ENCODE measurements at regions not wholly inside any gene's neighbourhood (a gene's known extent, or its start where the extent isn't known, plus 50 kb on each side); places are given as distances from the start of the nearest gene placed in this dataset.
"Not testable (repeated sequence)": the region's sequence is repeated elsewhere in the genome, so short reads cannot be mapped to it uniquely, and the experiment has no call there.

- Mint-ChIP-seq H3K27ac (no peak overlapping the region), H3K4me3 (no peak overlapping the region), H3K36me3 (peaks cover 6% of the 10 kb centered on the region), H3K4me1 (no peaks in the 10 kb centered on the region), H3K9me3 (no peaks in the 10 kb centered on the region)
- DNase-seq (ENCODE audit: low spot score in 2 of 2): no peak
- no peak for ATAC-seq
Measured at GRCh38 chrX:150084496-150085229, 146.4 kb upstream of the EOLA2 start.

- DNase-seq (ENCODE audit: low spot score in 2 of 2): no peak
- H3K36me3 Mint-ChIP-seq: peaks cover 1% of the 10 kb centered on the region
- H3K9me3 Mint-ChIP-seq: no peaks in the 10 kb centered on the region
- no peaks in the 10 kb centered on the region for H3K4me1 Mint-ChIP-seq
- no peak for ATAC-seq
- H3K4me3 Mint-ChIP-seq: no peak overlapping the region
- no peak overlapping the region for H3K27ac Mint-ChIP-seq
Measured at GRCh38 chrX:150085881-150086280, 147.6 kb upstream of the EOLA2 start.

- Mint-ChIP-seq H3K36me3 (no peaks in the 10 kb centered on the region), H3K9me3 (no peaks in the 10 kb centered on the region), H3K4me1 (no peaks in the 10 kb centered on the region), H3K4me3 (no peak overlapping the region), H3K27ac (no peak overlapping the region)
- no peak for ATAC-seq
- DNase-seq (ENCODE audit: low spot score in 2 of 2): no peak
Measured at GRCh38 chrX:150086371-150086770, 148.1 kb upstream of the EOLA2 start.

- no peaks in the 10 kb centered on the region for H3K36me3 Mint-ChIP-seq
Measured at GRCh38 chrX:150087612-150088011, 149.3 kb upstream of the EOLA2 start.

GRCh38 chrX:150088042-150088441 is 149.8 kb upstream of the EOLA2 start:
- Mint-ChIP-seq H3K27ac (no peak overlapping the region), H3K9me3 (no peaks in the 10 kb centered on the region), H3K36me3 (no peaks in the 10 kb centered on the region), H3K4me1 (no peaks in the 10 kb centered on the region), H3K4me3 (no peak overlapping the region)
- DNase-seq (ENCODE audit: low spot score in 2 of 2): no peak
- ATAC-seq: no peak

More at GRCh38 chrX:150087612-150088011, 149.3 kb upstream of the EOLA2 start:
- Mint-ChIP-seq H3K4me1 (no peaks in the 10 kb centered on the region), H3K9me3 (no peaks in the 10 kb centered on the region), H3K4me3 (no peak overlapping the region), H3K27ac (no peak overlapping the region)
- ATAC-seq (no peak), DNase-seq (ENCODE audit: low spot score in 2 of 2) (no peak)

- no peak overlapping the region for H3K4me3 Mint-ChIP-seq
- no peak for ATAC-seq
- no peaks in the 10 kb centered on the region for H3K36me3 Mint-ChIP-seq
- H3K9me3 Mint-ChIP-seq: no peaks in the 10 kb centered on the region
- no peak overlapping the region for H3K27ac Mint-ChIP-seq
- no peaks in the 10 kb centered on the region for H3K4me1 Mint-ChIP-seq
- no peak for DNase-seq (ENCODE audit: low spot score in 2 of 2)
Measured at GRCh38 chrX:150088766-150089518, 150.7 kb upstream of the EOLA2 start.

GRCh38 chrX:150091300-150091699 is 153.0 kb upstream of the EOLA2 start:
- not testable (repeated sequence) for DNase-seq (ENCODE audit: low spot score in 2 of 2); H3K4me1 Mint-ChIP-seq; H3K36me3 Mint-ChIP-seq; H3K4me3 Mint-ChIP-seq; H3K9me3 Mint-ChIP-seq; H3K27ac Mint-ChIP-seq; ATAC-seq

- H3K4me3 Mint-ChIP-seq: no peak overlapping the region
- no peaks in the 10 kb centered on the region for H3K4me1 Mint-ChIP-seq
- DNase-seq (ENCODE audit: low spot score in 2 of 2): no peak
- no peaks in the 10 kb centered on the region for H3K9me3 Mint-ChIP-seq
- H3K27ac Mint-ChIP-seq: no peak overlapping the region
- ATAC-seq: no peak
- H3K36me3 Mint-ChIP-seq: no peaks in the 10 kb centered on the region
Measured at GRCh38 chrX:150092549-150092948, 154.3 kb upstream of the EOLA2 start.

- DNase-seq (ENCODE audit: low spot score in 2 of 2) (no peak), ATAC-seq (no peak)
- no peaks in the 10 kb centered on the region for H3K36me3 Mint-ChIP-seq
- no peaks in the 10 kb centered on the region for H3K9me3 Mint-ChIP-seq
- no peak overlapping the region for H3K4me3 Mint-ChIP-seq
- no peak overlapping the region for H3K27ac Mint-ChIP-seq
- H3K4me1 Mint-ChIP-seq: no peaks in the 10 kb centered on the region
Measured at GRCh38 chrX:150094375-150094774, 156.1 kb upstream of the EOLA2 start.

GRCh38 chrX:150094996-150095395 is 156.7 kb upstream of the EOLA2 start:
- Mint-ChIP-seq H3K4me1 (no peaks in the 10 kb centered on the region), H3K9me3 (no peaks in the 10 kb centered on the region), H3K4me3 (no peak overlapping the region), H3K36me3 (no peaks in the 10 kb centered on the region), H3K27ac (no peak overlapping the region)
- DNase-seq (ENCODE audit: low spot score in 2 of 2) (no peak), ATAC-seq (no peak)

GRCh38 chrX:150099316-150099715 is 161.0 kb upstream of the EOLA2 start:
- Mint-ChIP-seq H3K27ac (no peak overlapping the region), H3K36me3 (no peaks in the 10 kb centered on the region), H3K4me3 (no peak overlapping the region), H3K4me1 (no peaks in the 10 kb centered on the region), H3K9me3 (no peaks in the 10 kb centered on the region)
- no peak for DNase-seq (ENCODE audit: low spot score in 2 of 2)
- ATAC-seq: no peak

- no peaks in the 10 kb centered on the region for H3K36me3 Mint-ChIP-seq
- no peak overlapping the region for H3K4me3 Mint-ChIP-seq
- no peaks in the 10 kb centered on the region for H3K9me3 Mint-ChIP-seq
- H3K4me1 Mint-ChIP-seq: no peaks in the 10 kb centered on the region
- no peak for DNase-seq (ENCODE audit: low spot score in 2 of 2)
- H3K27ac Mint-ChIP-seq: no peak overlapping the region
- no peak for ATAC-seq
Measured at GRCh38 chrX:150100261-150100660, 162.0 kb upstream of the EOLA2 start.

- Mint-ChIP-seq H3K36me3 (no peaks in the 10 kb centered on the region), H3K9me3 (no peaks in the 10 kb centered on the region), H3K27ac (no peak overlapping the region), H3K4me1 (no peaks in the 10 kb centered on the region), H3K4me3 (no peak overlapping the region)
- DNase-seq (ENCODE audit: low spot score in 2 of 2) (no peak), ATAC-seq (no peak)
Measured at GRCh38 chrX:150118476-150118875, 180.2 kb upstream of the EOLA2 start.

- Mint-ChIP-seq H3K27ac (no peak overlapping the region), H3K9me3 (no peaks in the 10 kb centered on the region), H3K4me3 (no peak overlapping the region), H3K36me3 (no peaks in the 10 kb centered on the region), H3K4me1 (no peaks in the 10 kb centered on the region)
- DNase-seq (ENCODE audit: low spot score in 2 of 2): no peak
- no peak for ATAC-seq
Measured at GRCh38 chrX:150119323-150119722, 181.0 kb upstream of the EOLA2 start.

- not testable (repeated sequence) for H3K9me3 Mint-ChIP-seq; H3K36me3 Mint-ChIP-seq; DNase-seq (ENCODE audit: low spot score in 2 of 2); ATAC-seq; H3K4me3 Mint-ChIP-seq; H3K27ac Mint-ChIP-seq; H3K4me1 Mint-ChIP-seq
Measured at GRCh38 chrX:150125045-150125444, 186.8 kb upstream of the EOLA2 start.

- DNase-seq (ENCODE audit: low spot score in 2 of 2) (no peak), ATAC-seq (no peak)
- Mint-ChIP-seq H3K27ac (no peak overlapping the region), H3K36me3 (no peaks in the 10 kb centered on the region), H3K9me3 (no peaks in the 10 kb centered on the region), H3K4me1 (no peaks in the 10 kb centered on the region), H3K4me3 (no peak overlapping the region)
Measured at GRCh38 chrX:150127216-150127615, 188.9 kb upstream of the EOLA2 start.
